Adrenal gland (tissue), 5 donors: ENCODE measurements at regions not wholly inside any gene's neighbourhood (a gene's known extent, or its start where the extent isn't known, plus 50 kb on each side); places are given as distances from the start of the nearest gene placed in this dataset.

Experiments
- CTCF ChIP-seq, 6 experiments: fragments of 450-650 bp in 4 of 6; fragments of 200-600 bp in 2 of 6; sonication (generic) in 1 of 6; IDR thresholded peaks; 1 replicate in 5 of 6; 2 replicates in 1 of 6; pipeline versions ENCODE4 v1.5.1 to v1.8.0; 2016 to 2021; ENCODE audit warnings: antibody characterized with exemption in 6 of 6, mild to moderate bottlenecking in 2 of 6, moderate library complexity in 1 of 6
- POLR2A ChIP-seq, 2 donors: fragments of 450-650 bp; IDR thresholded peaks; one replicate each; pipeline ENCODE4 v1.6.1; 2017; ENCODE audit warnings: antibody characterized with exemption in 2 of 2, mild to moderate bottlenecking in 2 of 2, moderate library complexity in 1 of 2
- donor health status: DM: no; HTN: no; CAD: no.

- TF ChIP-seq CTCF (IDR thresholded peaks at IDR 0.05), result no peak
- no peak for TF ChIP-seq POLR2A (IDR thresholded peaks at IDR 0.05)
Measured at GRCh38 chrX:20506739-20507138, 240.0 kb upstream of the RPS6KA3 start.
